ENCODE measurements at regions not wholly inside any gene's neighbourhood (a gene's known extent, or its start where the extent isn't known, plus 50 kb on each side); places are given as distances from the start of the nearest gene placed in this dataset.

DNA sequence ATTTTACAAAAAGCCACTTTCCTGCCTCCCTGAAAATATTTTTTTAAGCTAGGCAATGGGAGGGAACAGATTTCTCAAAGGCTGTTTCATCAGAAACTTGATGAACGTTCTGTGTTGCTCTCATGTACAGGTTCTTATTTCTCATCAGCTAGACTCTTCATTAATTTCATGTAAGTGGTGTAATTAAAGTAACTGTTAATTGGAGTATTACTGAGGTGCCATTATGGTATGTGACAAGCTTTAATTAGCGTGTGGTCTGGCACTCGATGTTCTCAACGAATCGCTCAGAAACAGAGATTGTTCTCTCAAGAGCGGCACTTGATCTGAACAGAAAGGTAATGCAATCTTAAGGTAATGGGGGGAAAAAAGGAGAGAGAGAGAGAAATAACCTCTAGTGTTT lies 81.9 kb upstream of the MYCN start:
- no peak overlapping the region for H3K4me3 ChIP-seq
- H3K4me1 ChIP-seq (ENCODE audit: control insufficient read depth in 1 of 2, low read depth in 2 of 2), result no peaks in the 10 kb centered on the region
- no peaks in the 10 kb centered on the region for H3K9me3 ChIP-seq
- TF ChIP-seq, protein P1, sequence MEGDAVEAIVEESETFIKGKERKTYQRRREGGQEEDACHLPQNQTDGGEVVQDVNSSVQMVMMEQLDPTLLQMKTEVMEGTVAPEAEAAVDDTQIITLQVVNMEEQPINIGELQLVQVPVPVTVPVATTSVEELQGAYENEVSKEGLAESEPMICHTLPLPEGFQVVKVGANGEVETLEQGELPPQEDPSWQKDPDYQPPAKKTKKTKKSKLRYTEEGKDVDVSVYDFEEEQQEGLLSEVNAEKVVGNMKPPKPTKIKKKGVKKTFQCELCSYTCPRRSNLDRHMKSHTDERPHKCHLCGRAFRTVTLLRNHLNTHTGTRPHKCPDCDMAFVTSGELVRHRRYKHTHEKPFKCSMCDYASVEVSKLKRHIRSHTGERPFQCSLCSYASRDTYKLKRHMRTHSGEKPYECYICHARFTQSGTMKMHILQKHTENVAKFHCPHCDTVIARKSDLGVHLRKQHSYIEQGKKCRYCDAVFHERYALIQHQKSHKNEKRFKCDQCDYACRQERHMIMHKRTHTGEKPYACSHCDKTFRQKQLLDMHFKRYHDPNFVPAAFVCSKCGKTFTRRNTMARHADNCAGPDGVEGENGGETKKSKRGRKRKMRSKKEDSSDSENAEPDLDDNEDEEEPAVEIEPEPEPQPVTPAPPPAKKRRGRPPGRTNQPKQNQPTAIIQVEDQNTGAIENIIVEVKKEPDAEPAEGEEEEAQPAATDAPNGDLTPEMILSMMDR (IDR thresholded peaks at IDR 0.05), result no peak
- H3K27me3 ChIP-seq (replicated peaks; ENCODE audit: insufficient read depth), result no peaks in the 10 kb centered on the region
- no peak for ATAC-seq (ENCODE audit: insufficient number of reproducible peaks, low FRiP score, low read depth)
- no peak for DNase-seq (ENCODE audit: low spot score)
- H3K36me3 ChIP-seq, result no peaks in the 10 kb centered on the region
- no peak overlapping the region for H3K27ac ChIP-seq

GRCh38 chr2:15860051-15860663 lies 80.2 kb upstream of the MYCN start:
- TF ChIP-seq, protein P1 (IDR thresholded peaks at IDR 0.05), result no peak
- DNase-seq (ENCODE audit: low spot score) (no peak), ATAC-seq (ENCODE audit: insufficient number of reproducible peaks, low FRiP score, low read depth) (no peak)
- Histone ChIP-seq H3K36me3 (no peaks in the 10 kb centered on the region), H3K27me3 (replicated peaks; ENCODE audit: insufficient read depth) (no peaks in the 10 kb centered on the region), H3K27ac (no peak overlapping the region), H3K4me3 (no peak overlapping the region), H3K4me1 (ENCODE audit: control insufficient read depth in 1 of 2, low read depth in 2 of 2) (no peaks in the 10 kb centered on the region), H3K9me3 (no peaks in the 10 kb centered on the region)

DNA sequence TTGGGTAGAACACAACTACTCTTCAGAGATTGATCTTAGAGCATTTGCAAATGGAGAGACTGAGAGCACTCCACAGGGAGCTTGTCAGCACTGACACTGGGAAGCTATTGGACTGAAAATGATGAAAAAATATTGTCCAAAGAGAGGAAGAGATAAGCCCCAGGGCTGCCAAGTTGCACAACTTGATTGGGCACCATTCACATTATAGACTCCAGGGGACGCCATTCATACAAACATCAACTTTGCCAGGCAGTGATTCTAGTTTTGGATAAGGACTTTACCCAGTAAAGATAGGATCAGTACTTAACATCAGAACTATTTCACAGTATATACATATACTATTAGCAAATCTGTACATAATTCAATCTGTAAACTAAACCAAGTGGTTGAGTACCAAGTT lies 79.6 kb upstream of the MYCN start:
- ATAC-seq (ENCODE audit: insufficient number of reproducible peaks, low FRiP score, low read depth) (no peak), DNase-seq (ENCODE audit: low spot score) (no peak)
- H3K27me3 ChIP-seq (replicated peaks; ENCODE audit: insufficient read depth), result no peaks in the 10 kb centered on the region
- H3K27ac ChIP-seq, result no peak overlapping the region
- TF ChIP-seq, protein P1 (IDR thresholded peaks at IDR 0.05), result no peak
- no peak overlapping the region for H3K4me3 ChIP-seq
- no peaks in the 10 kb centered on the region for H3K9me3 ChIP-seq
- H3K36me3 ChIP-seq, result no peaks in the 10 kb centered on the region
- no peaks in the 10 kb centered on the region for H3K4me1 ChIP-seq (ENCODE audit: control insufficient read depth in 1 of 2, low read depth in 2 of 2)

DNA sequence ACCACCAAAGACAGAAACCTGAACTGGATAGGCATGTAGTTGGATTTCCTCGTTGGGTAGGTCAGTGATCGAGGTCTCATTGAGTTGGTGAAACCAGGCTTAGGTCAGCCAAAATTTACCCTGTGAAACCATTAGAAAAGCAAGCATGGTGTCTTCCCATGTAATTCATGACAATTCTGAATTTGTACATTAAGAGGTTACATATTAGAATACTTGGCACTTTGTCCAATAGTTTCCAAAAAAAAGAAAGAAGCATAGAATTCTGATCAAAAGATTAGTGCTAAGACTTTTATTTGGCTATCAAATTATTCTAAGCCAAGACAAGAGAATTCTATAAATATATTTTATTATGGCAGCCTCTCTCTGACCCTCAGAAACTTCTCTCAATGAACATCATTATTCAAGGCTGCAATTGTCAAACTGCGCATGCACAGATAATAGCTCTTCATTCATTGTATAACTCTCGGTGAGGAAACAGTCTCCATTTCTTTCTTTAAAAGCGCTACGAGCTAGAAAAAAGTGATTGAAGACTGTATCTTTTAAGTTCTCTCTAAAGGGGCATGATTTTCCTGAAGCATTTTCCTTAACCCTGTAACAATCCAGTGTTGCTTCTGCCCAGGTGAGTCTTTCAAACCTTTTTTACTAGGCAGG lies 79.1 kb upstream of the MYCN start:
- Histone ChIP-seq H3K4me3 (no peak overlapping the region), H3K9me3 (no peaks in the 10 kb centered on the region), H3K27me3 (replicated peaks; ENCODE audit: insufficient read depth) (no peaks in the 10 kb centered on the region), H3K27ac (no peak overlapping the region), H3K36me3 (no peaks in the 10 kb centered on the region), H3K4me1 (ENCODE audit: control insufficient read depth in 1 of 2, low read depth in 2 of 2) (no peaks in the 10 kb centered on the region)
- ATAC-seq (ENCODE audit: insufficient number of reproducible peaks, low FRiP score, low read depth) (no peak), DNase-seq (ENCODE audit: low spot score) (no peak)
- TF ChIP-seq, protein P1 (IDR thresholded peaks at IDR 0.05), result no peak

GRCh38 chr2:15861898-15862297 lies 78.5 kb upstream of the MYCN start:
- H3K4me1 ChIP-seq (ENCODE audit: control insufficient read depth in 1 of 2, low read depth in 2 of 2), result no peaks in the 10 kb centered on the region
- TF ChIP-seq, protein P1 (IDR thresholded peaks at IDR 0.05), result no peak
- H3K27me3 ChIP-seq (replicated peaks; ENCODE audit: insufficient read depth), result no peaks in the 10 kb centered on the region
- H3K9me3 ChIP-seq, result no peaks in the 10 kb centered on the region
- no peak overlapping the region for H3K27ac ChIP-seq
- H3K4me3 ChIP-seq, result no peak overlapping the region
- H3K36me3 ChIP-seq, result no peaks in the 10 kb centered on the region
- ATAC-seq (ENCODE audit: insufficient number of reproducible peaks, low FRiP score, low read depth), result no peak
- DNase-seq (ENCODE audit: low spot score), result no peak

All from thoracic aorta (tissue), 2 donors.